Endothelial cell of umbilical vein (primary cell): ENCODE measurements at regions not wholly inside any gene's neighbourhood (a gene's known extent, or its start where the extent isn't known, plus 50 kb on each side); places are given as distances from the start of the nearest gene placed in this dataset.

Experiments
- EZH2 ChIP-seq: IDR thresholded peaks from 2 replicates; pipeline ENCODE4 v1.6.1; 2012; ENCODE audit warnings: borderline replicate concordance, low read depth, mild to moderate bottlenecking, moderate library complexity, low read length, inconsistent platforms; ENCODE audit not compliant: severe bottlenecking
- FOS ChIP-seq: IDR thresholded peaks from 2 replicates; pipeline ENCODE4 v1.6.1; 2011; ENCODE audit warnings: mild to moderate bottlenecking, low read length, moderate library complexity, borderline replicate concordance; ENCODE audit not compliant: insufficient read depth
- MYC ChIP-seq: IDR thresholded peaks from one replicate; pipeline ENCODE4 v1.6.1; 2011; ENCODE audit warnings: mild to moderate bottlenecking, low read depth, low read length
- POLR2A ChIP-seq: IDR thresholded peaks from 2 replicates; pipeline ENCODE4 v1.6.1; 2012; ENCODE audit warnings: low read depth, mild to moderate bottlenecking, control low read depth, low read length
- POLR2AphosphoS5 ChIP-seq: IDR thresholded peaks from 2 replicates; pipeline ENCODE4 v1.6.1; 2012; ENCODE audit warnings: low read depth, mild to moderate bottlenecking, control low read depth, low read length, moderate library complexity; ENCODE audit not compliant: insufficient read depth
- TF ChIP-seq, protein P1 (sequence below), 2 donors: IDR thresholded peaks; 1 replicate in 1 of 2; 2 replicates in 1 of 2; pipeline ENCODE4 v1.5.1; 2011; ENCODE audit warnings: low read length in 2 of 2, mild to moderate bottlenecking in 2 of 2, moderate library complexity in 2 of 2, control low read depth in 1 of 2, inconsistent platforms in 1 of 2, low read depth in 1 of 2; ENCODE audit not compliant: insufficient read depth in 1 of 2; ENCODE audit errors: extremely low read depth in 1 of 2

DNA sequence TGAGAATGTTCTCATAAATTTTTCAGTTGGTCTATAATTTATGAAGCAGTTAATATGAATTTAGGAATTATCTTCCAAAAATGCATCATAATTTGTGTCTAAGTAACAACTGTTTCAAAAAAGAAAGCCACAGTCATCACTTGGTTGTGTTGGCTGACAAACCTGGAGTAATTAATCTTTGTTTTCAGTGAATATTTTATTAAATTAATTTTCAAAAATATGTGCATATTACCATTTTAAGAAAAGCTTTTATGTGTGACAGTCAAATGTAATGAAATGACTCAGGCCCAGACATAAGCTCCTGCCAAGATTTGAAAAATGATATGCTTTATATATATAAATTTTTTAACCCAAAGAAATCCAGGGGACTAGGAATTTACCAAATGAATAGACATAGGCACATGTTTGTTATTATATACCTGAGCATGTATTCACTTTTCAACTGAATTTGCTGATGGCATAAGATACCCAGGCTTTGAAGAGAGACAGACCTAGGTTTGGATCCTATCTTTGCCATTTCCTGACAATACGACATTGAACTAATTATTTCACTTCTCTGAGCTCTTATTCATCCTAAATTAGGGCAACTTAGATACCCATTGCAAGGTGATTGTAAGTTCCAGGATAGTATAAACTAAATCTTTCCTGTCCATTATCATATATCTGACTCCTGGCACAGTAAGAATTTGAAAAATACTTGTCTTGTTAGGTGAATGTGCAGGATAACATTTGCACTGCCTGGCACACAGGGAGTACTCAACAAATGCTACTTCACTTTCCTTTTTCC, 729.5 kb upstream of the ADGRL2 start:
- TF ChIP-seq, protein P1, sequence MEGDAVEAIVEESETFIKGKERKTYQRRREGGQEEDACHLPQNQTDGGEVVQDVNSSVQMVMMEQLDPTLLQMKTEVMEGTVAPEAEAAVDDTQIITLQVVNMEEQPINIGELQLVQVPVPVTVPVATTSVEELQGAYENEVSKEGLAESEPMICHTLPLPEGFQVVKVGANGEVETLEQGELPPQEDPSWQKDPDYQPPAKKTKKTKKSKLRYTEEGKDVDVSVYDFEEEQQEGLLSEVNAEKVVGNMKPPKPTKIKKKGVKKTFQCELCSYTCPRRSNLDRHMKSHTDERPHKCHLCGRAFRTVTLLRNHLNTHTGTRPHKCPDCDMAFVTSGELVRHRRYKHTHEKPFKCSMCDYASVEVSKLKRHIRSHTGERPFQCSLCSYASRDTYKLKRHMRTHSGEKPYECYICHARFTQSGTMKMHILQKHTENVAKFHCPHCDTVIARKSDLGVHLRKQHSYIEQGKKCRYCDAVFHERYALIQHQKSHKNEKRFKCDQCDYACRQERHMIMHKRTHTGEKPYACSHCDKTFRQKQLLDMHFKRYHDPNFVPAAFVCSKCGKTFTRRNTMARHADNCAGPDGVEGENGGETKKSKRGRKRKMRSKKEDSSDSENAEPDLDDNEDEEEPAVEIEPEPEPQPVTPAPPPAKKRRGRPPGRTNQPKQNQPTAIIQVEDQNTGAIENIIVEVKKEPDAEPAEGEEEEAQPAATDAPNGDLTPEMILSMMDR (IDR thresholded peaks at IDR 0.05; ENCODE audit: extremely low read depth in 1 of 2, insufficient read depth in 1 of 2, low read depth in 1 of 2, low read length in 2 of 2): no peak
- TF ChIP-seq POLR2A (no peak), EZH2 (no peak), POLR2AphosphoS5 (no peak), MYC (no peak), FOS (no peak)
